Stimulated activated CD4-positive, alpha-beta T cell treated with anti-CD3 and anti-CD28 coated beads, TNF-alpha, amount 100 ng/mL, for 48 hours (primary cell): ENCODE measurements at regions not wholly inside any gene's neighbourhood (a gene's known extent, or its start where the extent isn't known, plus 50 kb on each side); places are given as distances from the start of the nearest gene placed in this dataset.

Source experiments
- DNase-seq, 3 donors: peaks; one replicate each; pipeline ENCODE4 v3.0.0-alpha.2; 2020; ENCODE audit warnings: low read depth in 3 of 3

GRCh38 chr5:128885649-128886255 is 79.5 kb upstream of the SLC27A6 start:
- DNase-seq = no peak

- DNase-seq = no peak
Measured at GRCh38 chr5:128895122-128895521, 70.2 kb upstream of the SLC27A6 start.

GRCh38 chr5:128896675-128897074 is 68.6 kb upstream of the SLC27A6 start:
- no peak for DNase-seq

GRCh38 chr5:128903550-128903949 is 61.7 kb upstream of the SLC27A6 start:
- DNase-seq = no peak

GRCh38 chr5:128904805-128905567 is 60.3 kb upstream of the SLC27A6 start:
- no peak for DNase-seq

GRCh38 chr5:128905568-128906110 is 59.6 kb upstream of the SLC27A6 start:
- peak in 2 of 3 donors; percentile 8 to 19 for DNase-seq

- DNase-seq = no peak
Measured at GRCh38 chr5:128913551-128913950, 51.7 kb upstream of the SLC27A6 start.
